ENCODE measurements at regions not wholly inside any gene's neighbourhood (a gene's known extent, or its start where the extent isn't known, plus 50 kb on each side); places are given as distances from the start of the nearest gene placed in this dataset.

GRCh38 chr10:129404091-129404490 is 63.0 kb upstream of the MGMT start:
- DNase-seq (ENCODE audit: low spot score): no peak

- no peak for DNase-seq (ENCODE audit: low spot score)
These were observed 61.7 kb upstream of the MGMT start for GRCh38 chr10:129405389-129405788.

GRCh38 chr10:129410688-129411392 is 56.2 kb upstream of the MGMT start:
- DNase-seq (ENCODE audit: low spot score): no peak

GRCh38 chr10:129411393-129411705 is 55.7 kb upstream of the MGMT start:
- DNase-seq (ENCODE audit: low spot score): no peak

- DNase-seq (ENCODE audit: low spot score): no peak
These were observed 55.3 kb upstream of the MGMT start for GRCh38 chr10:129411772-129412171.

- no peak for DNase-seq (ENCODE audit: low spot score)
These were observed 54.0 kb upstream of the MGMT start for GRCh38 chr10:129413024-129413423.

GRCh38 chr10:129415215-129416140 is 51.6 kb upstream of the MGMT start:
- no peak for DNase-seq (ENCODE audit: low spot score)

GRCh38 chr10:129416155-129416554 is 50.9 kb upstream of the MGMT start:
- no peak for DNase-seq (ENCODE audit: low spot score)

GRCh38 chr10:129416956-129417765 is 49.9 kb upstream of the MGMT start:
- peak; percentile 69 for DNase-seq (ENCODE audit: low spot score)

Measured in AG20443 (cell line).